NAMALWA (cell line): ENCODE measurements at regions not wholly inside any gene's neighbourhood (a gene's known extent, or its start where the extent isn't known, plus 50 kb on each side); places are given as distances from the start of the nearest gene placed in this dataset.
A peak's percentile ranks its signal among the peaks of the same experiment; 100 is the strongest.

ENCODE experiments used
- DNase-seq: peaks from one replicate; pipeline ENCODE4 v3.0.0-alpha.2; 2015; ENCODE audit warnings: low spot score

DNA sequence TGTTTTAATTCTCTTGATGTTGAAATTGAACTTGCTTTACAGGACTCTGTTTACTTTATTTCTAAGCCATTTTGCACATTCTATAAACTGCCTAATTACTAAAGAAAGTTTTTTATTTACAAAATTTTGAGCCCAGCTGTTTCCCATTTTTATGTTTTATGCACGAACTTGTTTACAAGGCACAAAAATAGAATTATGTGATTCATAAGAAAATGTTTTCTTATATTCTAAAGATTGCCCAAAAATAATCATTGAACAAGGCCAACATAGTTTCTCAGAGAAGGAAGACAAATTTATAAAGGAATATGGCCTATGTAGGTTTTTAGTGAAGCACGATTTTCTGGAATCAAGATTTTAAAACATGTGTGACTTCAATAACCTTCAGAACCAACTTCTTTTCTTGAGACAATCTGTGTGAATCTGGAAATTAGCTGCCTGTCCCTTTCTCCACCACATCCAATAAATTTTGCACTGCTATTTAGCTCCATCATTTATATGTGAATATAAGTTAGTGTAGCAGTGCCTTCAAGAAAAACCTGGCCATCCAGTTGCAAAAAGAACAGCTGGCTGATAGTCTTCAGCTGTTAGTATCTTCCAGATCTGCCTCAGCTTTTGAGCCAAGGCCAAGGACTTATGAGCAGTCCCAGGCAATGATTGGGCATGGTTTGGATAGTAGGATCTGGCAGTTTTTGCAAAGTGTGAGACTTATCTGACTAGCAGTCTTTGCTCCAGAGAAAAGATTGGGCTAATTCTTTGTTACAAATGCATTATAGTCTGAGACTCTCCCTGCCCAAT, 253.2 kb upstream of the COL3A1 start:
- no peak for DNase-seq

- DNase-seq: no peak
Observed at GRCh38 chr2:188721784-188722183, 252.4 kb upstream of the COL3A1 start.

DNA sequence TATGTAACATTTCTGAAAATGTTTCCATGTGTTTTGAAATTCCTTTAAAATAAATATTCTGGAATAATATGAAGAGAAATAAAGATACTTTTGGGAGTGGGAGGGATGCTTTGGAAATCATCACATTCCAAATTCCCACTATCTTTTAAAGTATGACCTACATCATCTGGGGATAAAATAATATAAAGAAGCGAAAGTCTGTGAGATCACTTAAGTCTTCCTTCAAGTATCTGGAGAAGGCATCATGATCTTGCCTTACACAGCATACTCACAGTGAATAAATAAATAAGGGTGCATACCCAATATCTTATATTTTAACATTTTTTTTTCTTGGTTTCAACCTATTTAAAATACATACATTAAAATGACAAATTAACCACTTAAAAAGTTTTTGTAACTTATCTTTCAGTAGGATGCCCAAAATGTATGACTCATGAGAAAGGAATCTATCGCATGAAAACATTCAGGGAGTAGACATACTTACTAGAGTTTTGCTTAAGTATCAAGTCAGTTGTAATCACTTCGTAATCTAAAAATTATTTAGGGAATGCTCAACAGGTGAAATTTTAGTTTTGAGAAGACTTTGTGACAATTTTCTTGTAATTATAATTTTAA, 248.3 kb upstream of the COL3A1 start:
- DNase-seq: no peak

- no peak for DNase-seq
Observed at GRCh38 chr2:188726626-188727247, 247.4 kb upstream of the COL3A1 start.

DNA sequence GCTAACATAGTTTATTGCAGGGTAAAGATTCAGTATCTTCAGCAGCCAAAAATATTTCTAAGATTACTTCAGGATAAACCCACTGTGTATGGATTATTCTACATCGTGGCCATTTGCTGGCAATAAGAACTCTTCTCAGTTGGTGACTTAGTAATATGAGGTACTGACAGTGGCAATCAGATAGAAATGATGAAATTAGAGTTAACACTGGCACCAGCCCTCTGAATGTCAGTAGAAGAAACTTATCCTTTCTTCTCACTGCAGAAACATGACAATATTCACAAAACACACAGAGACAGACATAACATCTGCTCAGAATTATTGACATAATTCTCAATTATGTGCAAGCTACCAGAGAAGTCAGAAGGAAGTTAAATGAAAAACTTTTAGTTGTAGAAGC, 246.3 kb upstream of the COL3A1 start:
- no peak for DNase-seq

GRCh38 chr2:188734691-188735090, 239.5 kb upstream of the COL3A1 start:
- DNase-seq: no peak

DNA sequence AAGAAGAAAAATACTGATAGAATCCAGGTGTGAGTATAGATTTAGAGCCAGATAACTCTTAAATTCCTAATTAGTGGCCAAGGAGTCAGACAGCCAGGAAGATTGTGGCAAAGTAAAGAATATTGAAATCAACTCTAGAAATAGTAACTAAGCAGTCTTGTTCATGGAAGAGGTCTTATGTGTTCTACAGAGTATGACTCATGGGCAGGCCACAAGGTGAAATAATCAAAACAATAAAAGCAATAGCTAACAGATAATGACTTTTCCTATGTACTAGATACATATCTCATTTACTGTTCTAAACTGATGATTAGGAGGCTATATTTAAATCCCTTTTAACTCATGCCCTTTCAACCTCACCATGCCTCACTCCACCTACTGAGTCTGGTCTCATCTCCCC, 227.4 kb upstream of the COL3A1 start:
- DNase-seq: no peak

- no peak for DNase-seq
Observed at GRCh38 chr2:188751816-188752215, 222.4 kb upstream of the COL3A1 start.

- no peak for DNase-seq
Observed at GRCh38 chr2:188752311-188752710, 221.9 kb upstream of the COL3A1 start.

GRCh38 chr2:188762151-188762550, 212.0 kb upstream of the COL3A1 start:
- DNase-seq: no peak

GRCh38 chr2:188765522-188766470, 208.4 kb upstream of the COL3A1 start:
- DNase-seq: peak; percentile 47

DNA sequence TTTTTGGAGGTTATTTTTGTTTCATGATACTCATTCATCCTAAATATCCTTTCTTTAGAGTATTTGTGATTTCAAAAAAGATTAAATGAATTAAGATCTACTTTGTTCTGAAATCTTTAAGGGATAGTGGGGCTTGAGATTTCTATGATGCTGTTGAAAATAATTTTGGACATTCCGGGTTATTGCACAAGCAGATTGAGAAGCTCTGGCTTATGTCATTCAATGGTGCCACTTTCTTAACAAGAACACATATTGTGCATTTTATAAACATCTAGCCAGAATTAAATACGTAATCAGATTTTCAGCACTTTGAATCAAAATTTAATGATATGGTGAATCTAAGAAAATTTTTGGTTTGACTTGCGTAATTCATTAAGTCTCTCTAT, 207.7 kb upstream of the COL3A1 start:
- no peak for DNase-seq

DNA sequence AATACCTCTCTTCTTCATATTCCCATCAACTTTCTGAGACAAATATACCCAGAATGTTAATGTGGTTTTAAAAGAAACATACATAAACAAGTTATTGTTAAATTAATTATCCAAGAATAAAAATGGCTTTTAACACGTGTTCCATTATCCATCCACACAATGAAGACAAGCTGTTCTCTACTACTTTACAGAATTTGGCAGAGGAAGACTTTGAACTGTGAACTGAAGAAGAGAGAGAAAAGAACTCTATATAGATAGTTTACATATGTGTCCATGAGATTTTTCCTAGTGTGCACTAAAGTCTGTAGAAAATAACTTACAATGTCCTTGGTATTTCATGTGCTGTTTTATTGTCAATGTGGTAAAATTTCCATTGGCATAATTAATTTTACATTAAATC, 207.0 kb upstream of the COL3A1 start:
- DNase-seq: no peak

DNA sequence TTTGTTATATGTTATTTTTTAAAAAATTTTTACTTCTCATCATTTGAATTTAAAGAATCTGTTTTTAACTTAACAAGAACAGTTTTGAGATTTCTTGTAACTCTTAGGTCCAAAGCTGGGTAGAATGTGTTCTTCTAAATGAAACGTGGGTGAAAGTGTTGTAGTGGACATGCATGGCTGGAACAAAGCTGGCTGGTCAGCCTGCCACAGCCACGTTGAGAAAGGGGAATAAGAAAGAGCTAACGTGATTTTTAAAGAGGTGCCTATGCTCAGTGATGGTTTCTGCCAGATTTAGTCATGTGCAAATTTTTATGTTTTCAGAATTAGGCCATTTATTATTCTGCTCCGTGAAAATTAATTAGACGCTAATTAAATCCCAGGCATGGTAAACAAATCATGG, 203.9 kb upstream of the COL3A1 start:
- DNase-seq: no peak

DNA sequence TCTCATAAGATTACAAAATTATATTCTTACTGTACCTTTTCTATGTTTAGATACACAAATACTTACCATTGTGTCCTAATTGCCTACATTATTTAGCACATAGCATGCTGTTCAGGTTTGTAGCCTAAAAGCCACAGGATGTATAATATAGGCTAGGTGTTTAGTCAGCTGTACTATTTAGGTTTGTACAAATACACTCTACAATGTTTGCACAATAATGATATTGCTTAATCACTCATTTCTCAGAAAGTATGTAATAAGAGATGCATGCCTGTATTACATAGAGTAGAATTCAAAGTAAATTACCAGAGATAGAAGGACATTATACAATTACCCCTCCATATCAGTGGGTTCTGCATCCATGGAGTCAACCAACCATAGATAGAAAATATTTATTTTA, 201.1 kb upstream of the COL3A1 start:
- DNase-seq: no peak

GRCh38 chr2:188776634-188777033, 197.5 kb upstream of the COL3A1 start:
- no peak for DNase-seq

- no peak for DNase-seq
Observed at GRCh38 chr2:188784269-188784762, 189.9 kb upstream of the COL3A1 start.

DNA sequence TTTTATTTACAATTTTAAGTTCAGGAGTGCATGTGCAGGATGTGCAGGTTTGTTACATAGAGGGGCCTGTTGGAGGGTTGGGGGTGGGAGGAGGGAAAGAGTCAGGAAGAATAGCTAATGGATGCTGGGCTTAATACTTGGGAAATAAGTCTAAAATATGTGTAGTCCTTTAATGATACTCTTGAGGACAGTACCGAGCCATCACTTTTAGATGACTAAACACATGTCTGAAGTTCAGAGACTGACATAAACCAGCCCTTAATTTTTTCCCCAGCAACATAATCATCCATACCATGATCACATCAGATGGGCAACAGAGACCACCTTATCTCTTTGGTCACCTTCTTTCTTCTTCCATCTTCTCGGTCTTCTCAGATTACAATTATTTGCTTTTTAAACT, 189.1 kb upstream of the COL3A1 start:
- no peak for DNase-seq

GRCh38 chr2:188785490-188785889, 188.7 kb upstream of the COL3A1 start:
- DNase-seq: no peak

DNA sequence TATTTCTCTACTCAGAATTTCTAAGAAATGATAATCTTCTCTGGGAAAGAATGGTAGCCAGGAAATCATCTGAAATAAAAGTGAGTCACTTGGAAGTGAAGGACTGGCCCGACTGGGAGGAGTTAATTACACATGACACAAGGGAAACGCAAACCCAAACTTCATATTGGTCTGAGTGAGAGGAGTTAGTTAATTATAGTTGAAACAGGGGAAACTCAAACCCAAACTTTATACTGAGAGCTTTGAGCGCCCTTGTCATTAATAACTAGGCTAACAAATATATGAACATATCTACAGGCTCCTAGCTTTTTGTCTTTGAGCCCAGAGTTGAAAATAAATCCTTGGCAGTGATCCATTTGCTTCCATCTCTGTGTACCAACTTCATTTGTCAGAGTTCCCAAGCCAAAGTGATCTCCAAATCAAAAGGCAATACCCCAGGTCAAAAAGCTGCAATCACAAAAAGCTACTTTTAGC, 187.8 kb upstream of the COL3A1 start:
- DNase-seq: no peak

- DNase-seq: no peak
Observed at GRCh38 chr2:188787021-188787657, 187.0 kb upstream of the COL3A1 start.
